ENCODE measurements at regions not wholly inside any gene's neighbourhood (a gene's known extent, or its start where the extent isn't known, plus 50 kb on each side); places are given as distances from the start of the nearest gene placed in this dataset.
"Not testable (repeated sequence)": the region's sequence is repeated elsewhere in the genome, so short reads cannot be mapped to it uniquely, and the experiment has no call there.

GRCh38 chr3:55249156-55249555 lies 237.9 kb downstream of the WNT5A start:
- intact Hi-C loops (cut with DNase I) = not testable (repeated sequence)

GRCh38 chr3:55247666-55248065 lies 239.4 kb downstream of the WNT5A start:
- intact Hi-C loops (cut with DNase I) = no loop called here

More at GRCh38 chr3:55249156-55249555, 237.9 kb downstream of the WNT5A start:
- DNase-seq (ENCODE audit: low spot score) = not testable (repeated sequence)

GRCh38 chr3:55246033-55246432 lies 241.1 kb downstream of the WNT5A start:
- intact Hi-C loops (cut with DNase I) = no loop called here
- DNase-seq (ENCODE audit: low spot score) = no peak

More at GRCh38 chr3:55247666-55248065, 239.4 kb downstream of the WNT5A start:
- no peak for DNase-seq (ENCODE audit: low spot score)

- intact Hi-C loops (cut with DNase I) = no loop called here
- DNase-seq (ENCODE audit: low spot score) = no peak
Observed at GRCh38 chr3:55245351-55245750, 241.8 kb downstream of the WNT5A start.

- intact Hi-C loops (cut with DNase I) = no loop called here
- no peak for DNase-seq (ENCODE audit: low spot score)
Observed at GRCh38 chr3:55244247-55244646, 242.9 kb downstream of the WNT5A start.

- intact Hi-C loops (cut with DNase I) = no loop called here
- no peak for DNase-seq (ENCODE audit: low spot score)
Observed at GRCh38 chr3:55243678-55244077, 243.4 kb downstream of the WNT5A start.

GRCh38 chr3:55242921-55243320 lies 244.2 kb downstream of the WNT5A start:
- DNase-seq (ENCODE audit: low spot score) = no peak
- intact Hi-C loops (cut with DNase I) = no loop called here

GRCh38 chr3:55241098-55241497 lies 246.0 kb downstream of the WNT5A start:
- DNase-seq (ENCODE audit: low spot score) = no peak
- intact Hi-C loops (cut with DNase I) = no loop called here

GRCh38 chr3:55235416-55235815 lies 251.7 kb downstream of the WNT5A start:
- intact Hi-C loops (cut with DNase I) = no loop called here
- no peak for DNase-seq (ENCODE audit: low spot score)

- intact Hi-C loops (cut with DNase I) = no loop called here
- no peak for DNase-seq (ENCODE audit: low spot score)
Observed at GRCh38 chr3:55226696-55227095, 260.4 kb downstream of the WNT5A start.

- no peak for DNase-seq (ENCODE audit: low spot score)
- intact Hi-C loops (cut with DNase I) = no loop called here
Observed at GRCh38 chr3:55218577-55218976, 268.5 kb downstream of the WNT5A start.

GRCh38 chr3:55207744-55208143 lies 279.4 kb downstream of the WNT5A start:
- DNase-seq (ENCODE audit: low spot score) = no peak
- intact Hi-C loops (cut with DNase I) = no loop called here

GRCh38 chr3:55205990-55206389 lies 278.1 kb upstream of the LRTM1 start:
- DNase-seq (ENCODE audit: low spot score) = no peak
- intact Hi-C loops (cut with DNase I) = no loop called here

GRCh38 chr3:55204417-55204816 lies 276.6 kb upstream of the LRTM1 start:
- intact Hi-C loops (cut with DNase I) = no loop called here
- DNase-seq (ENCODE audit: low spot score) = no peak

GRCh38 chr3:55203546-55203945 lies 275.7 kb upstream of the LRTM1 start:
- intact Hi-C loops (cut with DNase I) = no loop called here
- no peak for DNase-seq (ENCODE audit: low spot score)

- intact Hi-C loops (cut with DNase I) = no loop called here
- DNase-seq (ENCODE audit: low spot score) = no peak
Observed at GRCh38 chr3:55203006-55203405, 275.1 kb upstream of the LRTM1 start.

- intact Hi-C loops (cut with DNase I) = no loop called here
Observed at GRCh38 chr3:55202326-55202725, 274.5 kb upstream of the LRTM1 start.

GRCh38 chr3:55201779-55202178 lies 273.9 kb upstream of the LRTM1 start:
- intact Hi-C loops (cut with DNase I) = no loop called here
- no peak for DNase-seq (ENCODE audit: low spot score)

More at GRCh38 chr3:55202326-55202725, 274.5 kb upstream of the LRTM1 start:
- no peak for DNase-seq (ENCODE audit: low spot score)

GRCh38 chr3:55200906-55201305 lies 273.0 kb upstream of the LRTM1 start:
- DNase-seq (ENCODE audit: low spot score) = no peak
- intact Hi-C loops (cut with DNase I) = no loop called here

- DNase-seq (ENCODE audit: low spot score) = no peak
- intact Hi-C loops (cut with DNase I) = no loop called here
Observed at GRCh38 chr3:55198554-55198953, 270.7 kb upstream of the LRTM1 start.

GRCh38 chr3:55197021-55197420 lies 269.2 kb upstream of the LRTM1 start:
- intact Hi-C loops (cut with DNase I) = no loop called here
- no peak for DNase-seq (ENCODE audit: low spot score)

GRCh38 chr3:55196495-55196894 lies 268.6 kb upstream of the LRTM1 start:
- intact Hi-C loops (cut with DNase I) = no loop called here
- DNase-seq (ENCODE audit: low spot score) = no peak
